ENCODE measurements at regions not wholly inside any gene's neighbourhood (a gene's known extent, or its start where the extent isn't known, plus 50 kb on each side); places are given as distances from the start of the nearest gene placed in this dataset.

GRCh38 chr10:80976658-80977057 is 439.0 kb downstream of the SH2D4B start:
- TF ChIP-seq TAF1 (IDR thresholded peaks at IDR 0.05; ENCODE audit: borderline replicate concordance, insufficient read depth, low read length) (no peak), POLR2AphosphoS5 (IDR thresholded peaks at IDR 0.05; ENCODE audit: low read depth, low read length) (no peak)

Data from PFSK-1 (cell line).